Ammon's horn (tissue), 1 donor: ENCODE measurements at regions not wholly inside any gene's neighbourhood (a gene's known extent, or its start where the extent isn't known, plus 50 kb on each side); places are given as distances from the start of the nearest gene placed in this dataset.
A peak's percentile ranks its signal among the peaks of the same experiment; 100 is the strongest.

Source experiments
- DNase-seq: peaks from one replicate; pipeline ENCODE4 v3.0.0-alpha.2; 2016; ENCODE audit warnings: low spot score

- no peak for DNase-seq
Observed at GRCh38 chr12:114976959-114977358, 293.0 kb upstream of the TBX3 start.

- DNase-seq: no peak
Observed at GRCh38 chr12:114976372-114976771, 292.4 kb upstream of the TBX3 start.

- no peak for DNase-seq
Observed at GRCh38 chr12:114975640-114976310, 291.8 kb upstream of the TBX3 start.

GRCh38 chr12:114974826-114975639, 291.1 kb upstream of the TBX3 start:
- DNase-seq: no peak

GRCh38 chr12:114974333-114974732, 290.4 kb upstream of the TBX3 start:
- DNase-seq: no peak

GRCh38 chr12:114968727-114969126, 284.8 kb upstream of the TBX3 start:
- DNase-seq: no peak

GRCh38 chr12:114967151-114967550, 283.2 kb upstream of the TBX3 start:
- DNase-seq: no peak

GRCh38 chr12:114964841-114965240, 280.9 kb upstream of the TBX3 start:
- DNase-seq: no peak

GRCh38 chr12:114963846-114964245, 279.9 kb upstream of the TBX3 start:
- DNase-seq: no peak

- no peak for DNase-seq
Observed at GRCh38 chr12:114961491-114961890, 277.5 kb upstream of the TBX3 start.

- DNase-seq: no peak
Observed at GRCh38 chr12:114958538-114958937, 274.6 kb upstream of the TBX3 start.

GRCh38 chr12:114957225-114957624, 273.2 kb upstream of the TBX3 start:
- DNase-seq: no peak

GRCh38 chr12:114955414-114956014, 271.5 kb upstream of the TBX3 start:
- DNase-seq: no peak

- DNase-seq: no peak
Observed at GRCh38 chr12:114954511-114955055, 270.6 kb upstream of the TBX3 start.

GRCh38 chr12:114952573-114953271, 268.7 kb upstream of the TBX3 start:
- DNase-seq: peak; percentile 5

GRCh38 chr12:114949058-114949820, 265.3 kb upstream of the TBX3 start:
- DNase-seq: no peak

GRCh38 chr12:114945351-114945750, 261.4 kb upstream of the TBX3 start:
- no peak for DNase-seq

GRCh38 chr12:114944736-114945135, 260.8 kb upstream of the TBX3 start:
- no peak for DNase-seq

- DNase-seq: no peak
Observed at GRCh38 chr12:114943601-114944000, 259.6 kb upstream of the TBX3 start.

- peak; percentile 88 for DNase-seq
Observed at GRCh38 chr12:114938487-114939210, 254.7 kb upstream of the TBX3 start.
